ENCODE measurements at regions not wholly inside any gene's neighbourhood (a gene's known extent, or its start where the extent isn't known, plus 50 kb on each side); places are given as distances from the start of the nearest gene placed in this dataset.

DNA sequence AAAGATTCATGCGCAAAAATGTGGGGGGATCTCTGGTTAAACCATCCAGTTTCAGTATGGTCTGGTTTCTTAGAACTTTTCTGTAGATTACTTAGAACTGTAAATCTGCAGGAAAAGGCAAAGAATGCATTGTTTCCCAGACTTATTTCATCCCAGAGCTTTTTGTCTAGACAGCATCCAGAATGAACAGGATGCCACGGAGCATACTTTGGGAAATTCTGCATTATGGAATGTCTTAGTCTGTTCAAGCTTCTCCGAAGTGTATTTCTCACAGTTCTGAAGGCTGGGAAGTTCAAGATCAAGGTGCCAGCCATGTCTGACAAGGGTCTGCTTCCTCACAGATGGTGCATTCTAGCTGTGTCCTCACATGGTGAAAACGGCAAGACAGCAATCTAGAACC is 136.3 kb downstream of the INHBA start:
- H2AFZ ChIP-seq (ENCODE audit: low read depth, low read length, severe bottlenecking), result no peak overlapping the region
- no peaks in the 10 kb centered on the region for H3K79me2 ChIP-seq (ENCODE audit: insufficient read depth, low read length)
- H3K4me2 ChIP-seq (ENCODE audit: low read depth, low read length, poor library complexity, severe bottlenecking), result no peak overlapping the region
- no peaks in the 10 kb centered on the region for H4K20me1 ChIP-seq (ENCODE audit: low read depth, low read length)
- no peaks in the 10 kb centered on the region for H3K27me3 ChIP-seq (ENCODE audit: low read length)
- no peak overlapping the region for H3K9ac ChIP-seq (ENCODE audit: low read length)
- TF ChIP-seq, protein P1, sequence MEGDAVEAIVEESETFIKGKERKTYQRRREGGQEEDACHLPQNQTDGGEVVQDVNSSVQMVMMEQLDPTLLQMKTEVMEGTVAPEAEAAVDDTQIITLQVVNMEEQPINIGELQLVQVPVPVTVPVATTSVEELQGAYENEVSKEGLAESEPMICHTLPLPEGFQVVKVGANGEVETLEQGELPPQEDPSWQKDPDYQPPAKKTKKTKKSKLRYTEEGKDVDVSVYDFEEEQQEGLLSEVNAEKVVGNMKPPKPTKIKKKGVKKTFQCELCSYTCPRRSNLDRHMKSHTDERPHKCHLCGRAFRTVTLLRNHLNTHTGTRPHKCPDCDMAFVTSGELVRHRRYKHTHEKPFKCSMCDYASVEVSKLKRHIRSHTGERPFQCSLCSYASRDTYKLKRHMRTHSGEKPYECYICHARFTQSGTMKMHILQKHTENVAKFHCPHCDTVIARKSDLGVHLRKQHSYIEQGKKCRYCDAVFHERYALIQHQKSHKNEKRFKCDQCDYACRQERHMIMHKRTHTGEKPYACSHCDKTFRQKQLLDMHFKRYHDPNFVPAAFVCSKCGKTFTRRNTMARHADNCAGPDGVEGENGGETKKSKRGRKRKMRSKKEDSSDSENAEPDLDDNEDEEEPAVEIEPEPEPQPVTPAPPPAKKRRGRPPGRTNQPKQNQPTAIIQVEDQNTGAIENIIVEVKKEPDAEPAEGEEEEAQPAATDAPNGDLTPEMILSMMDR (IDR thresholded peaks at IDR 0.05; ENCODE audit: insufficient read depth, low read length, poor library complexity, severe bottlenecking), result no peak
- no peak for TF ChIP-seq EZH2phosphoT487 (conservative IDR thresholded peaks at IDR 0.05; ENCODE audit: low read length)
- H3K36me3 ChIP-seq (ENCODE audit: low read length), result no peaks in the 10 kb centered on the region
- H3K9me3 ChIP-seq (ENCODE audit: insufficient read depth, low read length), result no peaks in the 10 kb centered on the region
- no peaks in the 10 kb centered on the region for H3F3A ChIP-seq (ENCODE audit: insufficient read depth)
- H3K4me3 ChIP-seq (ENCODE audit: insufficient read depth, low read length, poor library complexity, severe bottlenecking), result no peak overlapping the region
- H3K9me2 ChIP-seq (replicated peaks; ENCODE audit: insufficient read depth, low read length), result no peaks in the 10 kb centered on the region; the same call in 1 of the 2 replicates
- H3K27ac ChIP-seq (ENCODE audit: low read depth, low read length), result no peak overlapping the region

DNA sequence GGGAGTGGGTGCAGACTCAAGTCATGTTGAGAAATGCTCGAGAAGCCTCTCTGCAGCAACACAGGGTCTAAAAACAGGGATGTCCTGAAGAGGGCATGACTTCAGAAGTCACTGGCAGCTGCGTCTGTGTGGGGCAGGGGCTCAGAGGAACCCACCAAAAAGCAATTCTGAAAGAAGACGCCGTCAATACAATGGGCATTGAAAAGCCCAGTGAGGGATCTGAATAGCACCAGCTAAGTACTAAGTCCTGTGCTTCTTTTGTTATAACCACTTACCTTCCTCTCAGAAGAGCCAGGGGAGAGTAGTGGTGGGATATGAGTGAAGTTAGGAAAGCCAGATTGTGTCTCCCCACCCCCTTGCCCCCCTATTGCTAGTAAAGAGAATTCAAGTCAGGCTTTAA is 137.2 kb downstream of the INHBA start:
- Histone ChIP-seq H3K79me2 (ENCODE audit: insufficient read depth, low read length) (no peaks in the 10 kb centered on the region), H2AFZ (ENCODE audit: low read depth, low read length, severe bottlenecking) (no peak overlapping the region)
- TF ChIP-seq, protein P1 (IDR thresholded peaks at IDR 0.05; ENCODE audit: insufficient read depth, low read length, poor library complexity, severe bottlenecking), result no peak
- no peak for TF ChIP-seq EZH2phosphoT487 (conservative IDR thresholded peaks at IDR 0.05; ENCODE audit: low read length)

DNA sequence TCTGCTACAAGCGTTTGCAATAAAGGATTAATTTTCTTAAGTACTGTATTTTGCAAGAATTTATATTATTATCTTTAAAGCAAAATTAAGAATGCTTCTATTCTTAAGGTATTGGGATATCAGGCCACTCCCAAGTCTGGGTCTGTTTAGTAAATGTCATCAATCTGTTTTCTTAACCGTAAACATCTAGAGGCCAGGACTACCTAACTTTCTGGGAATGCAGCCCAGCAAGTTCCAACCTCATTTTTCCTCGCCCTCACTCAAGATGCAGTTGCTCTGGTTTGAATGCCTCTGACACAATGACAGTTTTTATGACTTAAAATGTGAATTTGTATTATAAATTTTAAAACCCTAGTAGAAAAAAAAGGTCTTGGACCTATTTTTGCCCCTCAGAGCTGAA is 143.5 kb downstream of the INHBA start:
- TF ChIP-seq, protein P1 (IDR thresholded peaks at IDR 0.05; ENCODE audit: insufficient read depth, low read length, poor library complexity, severe bottlenecking), result no peak
- no peak for TF ChIP-seq EZH2phosphoT487 (conservative IDR thresholded peaks at IDR 0.05; ENCODE audit: low read length)
- Histone ChIP-seq H3K4me3 (ENCODE audit: insufficient read depth, low read length, poor library complexity, severe bottlenecking) (no peak overlapping the region), H3K9ac (ENCODE audit: low read length) (no peak overlapping the region), H3K36me3 (ENCODE audit: low read length) (no peaks in the 10 kb centered on the region), H2AFZ (ENCODE audit: low read depth, low read length, severe bottlenecking) (no peak overlapping the region), H4K20me1 (ENCODE audit: low read depth, low read length) (no peaks in the 10 kb centered on the region), H3K4me2 (ENCODE audit: low read depth, low read length, poor library complexity, severe bottlenecking) (no peak overlapping the region), H3K9me2 (replicated peaks; ENCODE audit: insufficient read depth, low read length) (no peaks in the 10 kb centered on the region), H3K27me3 (ENCODE audit: low read length) (no peaks in the 10 kb centered on the region), H3K79me2 (ENCODE audit: insufficient read depth, low read length) (no peaks in the 10 kb centered on the region), H3K9me3 (ENCODE audit: insufficient read depth, low read length) (peaks cover 4% of the 10 kb centered on the region; the same call in 1 of the 2 replicates), H3F3A (ENCODE audit: insufficient read depth) (no peaks in the 10 kb centered on the region), H3K27ac (ENCODE audit: low read depth, low read length) (no peak overlapping the region)

More for the DNA sequence above, 137.2 kb downstream of the INHBA start:
- H3K4me3 ChIP-seq (ENCODE audit: insufficient read depth, low read length, poor library complexity, severe bottlenecking), result no peak overlapping the region
- no peaks in the 10 kb centered on the region for H3K27me3 ChIP-seq (ENCODE audit: low read length)
- H4K20me1 ChIP-seq (ENCODE audit: low read depth, low read length), result no peaks in the 10 kb centered on the region
- H3K9ac ChIP-seq (ENCODE audit: low read length), result no peak overlapping the region
- H3K27ac ChIP-seq (ENCODE audit: low read depth, low read length), result no peak overlapping the region
- H3K9me2 ChIP-seq (replicated peaks; ENCODE audit: insufficient read depth, low read length), result no peaks in the 10 kb centered on the region; the same call in 1 of the 2 replicates
- H3K36me3 ChIP-seq (ENCODE audit: low read length), result no peaks in the 10 kb centered on the region
- H3K4me2 ChIP-seq (ENCODE audit: low read depth, low read length, poor library complexity, severe bottlenecking), result no peak overlapping the region
- no peaks in the 10 kb centered on the region for H3F3A ChIP-seq (ENCODE audit: insufficient read depth)
- no peaks in the 10 kb centered on the region for H3K9me3 ChIP-seq (ENCODE audit: insufficient read depth, low read length)

All from SU-DHL-6 (cell line).